Activated naive CD8-positive, alpha-beta T cell treated with anti-CD3 and anti-CD28 coated beads, Interleukin-2, amount 50 U/mL, for 24 hours (primary cell): ENCODE measurements at regions not wholly inside any gene's neighbourhood (a gene's known extent, or its start where the extent isn't known, plus 50 kb on each side); places are given as distances from the start of the nearest gene placed in this dataset.

Experiments
- ATAC-seq: fragments of 150-1000 bp; cut with Tn5 transposase; one replicate; pipeline ENCODE4 v1.10.0; 2021
- DNase-seq: peaks from one replicate; pipeline ENCODE4 v3.0.0; 2021
- H3K27ac Mint-ChIP-seq: one replicate; pipeline ENCODE4 v1.8.0; 2021; ENCODE audit warnings: mild to moderate bottlenecking, mixed read lengths
- H3K27me3 Mint-ChIP-seq: one replicate; pipeline ENCODE4 v1.8.0; 2021; ENCODE audit warnings: mixed read lengths
- H3K36me3 Mint-ChIP-seq: one replicate; pipeline ENCODE4 v1.8.0; 2021; ENCODE audit warnings: low read depth, mixed read lengths
- H3K4me1 Mint-ChIP-seq: one replicate; pipeline ENCODE4 v1.8.0; 2021; ENCODE audit warnings: mixed read lengths
- H3K4me3 Mint-ChIP-seq: one replicate; pipeline ENCODE4 v1.8.0; 2021; ENCODE audit warnings: mild to moderate bottlenecking, moderate library complexity, mixed read lengths
- H3K9me3 Mint-ChIP-seq: one replicate; pipeline ENCODE4 v1.8.0; 2021; ENCODE audit warnings: mixed read lengths

- no peaks in the 10 kb centered on the region for H3K36me3 Mint-ChIP-seq
- H3K27ac Mint-ChIP-seq: no peak overlapping the region
- H3K4me3 Mint-ChIP-seq: no peak overlapping the region
- no peaks in the 10 kb centered on the region for H3K27me3 Mint-ChIP-seq
- no peaks in the 10 kb centered on the region for H3K4me1 Mint-ChIP-seq
- no peak for ATAC-seq
- peaks cover 17% of the 10 kb centered on the region for H3K9me3 Mint-ChIP-seq
- no peak for DNase-seq
Observed at GRCh38 chr4:167290678-167291077, 56.4 kb upstream of the SPOCK3 start.

- no peak overlapping the region for H3K4me3 Mint-ChIP-seq
- no peaks in the 10 kb centered on the region for H3K27me3 Mint-ChIP-seq
- H3K36me3 Mint-ChIP-seq: no peaks in the 10 kb centered on the region
- no peak for DNase-seq
- no peak overlapping the region for H3K27ac Mint-ChIP-seq
- no peak for ATAC-seq
- no peaks in the 10 kb centered on the region for H3K4me1 Mint-ChIP-seq
- H3K9me3 Mint-ChIP-seq: no peaks in the 10 kb centered on the region
Observed at GRCh38 chr4:167308876-167309275, 74.6 kb upstream of the SPOCK3 start.

GRCh38 chr4:167321299-167321698 is 87.0 kb upstream of the SPOCK3 start:
- Mint-ChIP-seq H3K36me3 (no peaks in the 10 kb centered on the region), H3K4me3 (no peak overlapping the region), H3K4me1 (no peaks in the 10 kb centered on the region), H3K9me3 (peaks cover 5% of the 10 kb centered on the region), H3K27me3 (no peaks in the 10 kb centered on the region), H3K27ac (no peak overlapping the region)
- ATAC-seq (no peak), DNase-seq (no peak)

- ATAC-seq (no peak), DNase-seq (no peak)
- Mint-ChIP-seq H3K27ac (no peak overlapping the region), H3K36me3 (no peaks in the 10 kb centered on the region), H3K4me3 (no peak overlapping the region), H3K9me3 (peaks cover 17% of the 10 kb centered on the region), H3K27me3 (no peaks in the 10 kb centered on the region), H3K4me1 (no peaks in the 10 kb centered on the region)
Observed at GRCh38 chr4:167339781-167340180, 105.5 kb upstream of the SPOCK3 start.

- no peaks in the 10 kb centered on the region for H3K4me1 Mint-ChIP-seq
- H3K36me3 Mint-ChIP-seq: no peaks in the 10 kb centered on the region
- H3K9me3 Mint-ChIP-seq: peaks cover 10% of the 10 kb centered on the region
- H3K4me3 Mint-ChIP-seq: no peak overlapping the region
- no peaks in the 10 kb centered on the region for H3K27me3 Mint-ChIP-seq
- ATAC-seq: no peak
- DNase-seq: no peak
- H3K27ac Mint-ChIP-seq: no peak overlapping the region
Observed at GRCh38 chr4:167359711-167360110, 125.4 kb upstream of the SPOCK3 start.

GRCh38 chr4:167379076-167379835 is 145.0 kb upstream of the SPOCK3 start:
- H3K4me3 Mint-ChIP-seq: no peak overlapping the region
- H3K4me1 Mint-ChIP-seq: no peaks in the 10 kb centered on the region
- DNase-seq (no peak), ATAC-seq (no peak)
- H3K36me3 Mint-ChIP-seq: no peaks in the 10 kb centered on the region
- no peaks in the 10 kb centered on the region for H3K27me3 Mint-ChIP-seq
- H3K27ac Mint-ChIP-seq: no peak overlapping the region
- no peaks in the 10 kb centered on the region for H3K9me3 Mint-ChIP-seq

- H3K36me3 Mint-ChIP-seq: no peaks in the 10 kb centered on the region
- H3K9me3 Mint-ChIP-seq: no peaks in the 10 kb centered on the region
- no peak overlapping the region for H3K27ac Mint-ChIP-seq
- no peak overlapping the region for H3K4me3 Mint-ChIP-seq
- DNase-seq: no peak
- no peak for ATAC-seq
- no peaks in the 10 kb centered on the region for H3K4me1 Mint-ChIP-seq
- H3K27me3 Mint-ChIP-seq: no peaks in the 10 kb centered on the region
Observed at GRCh38 chr4:167380964-167381363, 146.7 kb upstream of the SPOCK3 start.

- H3K27ac Mint-ChIP-seq: no peak overlapping the region
- H3K9me3 Mint-ChIP-seq: no peaks in the 10 kb centered on the region
- no peaks in the 10 kb centered on the region for H3K4me1 Mint-ChIP-seq
- no peak overlapping the region for H3K4me3 Mint-ChIP-seq
- no peaks in the 10 kb centered on the region for H3K36me3 Mint-ChIP-seq
- DNase-seq (no peak), ATAC-seq (no peak)
- no peaks in the 10 kb centered on the region for H3K27me3 Mint-ChIP-seq
Observed at GRCh38 chr4:167383291-167383690, 149.0 kb upstream of the SPOCK3 start.

- Mint-ChIP-seq H3K9me3 (peaks cover 9% of the 10 kb centered on the region), H3K27ac (no peak overlapping the region), H3K36me3 (no peaks in the 10 kb centered on the region), H3K4me3 (no peak overlapping the region), H3K4me1 (no peaks in the 10 kb centered on the region), H3K27me3 (no peaks in the 10 kb centered on the region)
- ATAC-seq (no peak), DNase-seq (no peak)
Observed at GRCh38 chr4:167397586-167397985, 163.3 kb upstream of the SPOCK3 start.

- Mint-ChIP-seq H3K9me3 (peaks cover 9% of the 10 kb centered on the region), H3K36me3 (no peaks in the 10 kb centered on the region), H3K4me1 (no peaks in the 10 kb centered on the region), H3K4me3 (no peak overlapping the region), H3K27ac (no peak overlapping the region), H3K27me3 (no peaks in the 10 kb centered on the region)
- ATAC-seq (no peak), DNase-seq (no peak)
Observed at GRCh38 chr4:167399201-167399600, 164.9 kb upstream of the SPOCK3 start.

- Mint-ChIP-seq H3K27me3 (no peaks in the 10 kb centered on the region), H3K4me3 (no peak overlapping the region), H3K9me3 (no peaks in the 10 kb centered on the region), H3K4me1 (no peaks in the 10 kb centered on the region), H3K36me3 (no peaks in the 10 kb centered on the region), H3K27ac (no peak overlapping the region)
- DNase-seq (no peak), ATAC-seq (no peak)
Observed at GRCh38 chr4:167406181-167406580, 171.9 kb upstream of the SPOCK3 start.

- DNase-seq: no peak
- no peaks in the 10 kb centered on the region for H3K4me1 Mint-ChIP-seq
- no peak overlapping the region for H3K4me3 Mint-ChIP-seq
- H3K9me3 Mint-ChIP-seq: no peaks in the 10 kb centered on the region
- H3K27ac Mint-ChIP-seq: no peak overlapping the region
- no peaks in the 10 kb centered on the region for H3K36me3 Mint-ChIP-seq
- ATAC-seq: no peak
- H3K27me3 Mint-ChIP-seq: no peaks in the 10 kb centered on the region
Observed at GRCh38 chr4:167415461-167415860, 181.2 kb upstream of the SPOCK3 start.

- Mint-ChIP-seq H3K27me3 (no peaks in the 10 kb centered on the region), H3K9me3 (no peaks in the 10 kb centered on the region), H3K36me3 (no peaks in the 10 kb centered on the region), H3K4me3 (no peak overlapping the region), H3K27ac (no peak overlapping the region), H3K4me1 (no peaks in the 10 kb centered on the region)
- ATAC-seq (no peak), DNase-seq (no peak)
Observed at GRCh38 chr4:167419468-167420140, 185.3 kb upstream of the SPOCK3 start.

- ATAC-seq (no peak), DNase-seq (no peak)
- H3K9me3 Mint-ChIP-seq: no peaks in the 10 kb centered on the region
- no peak overlapping the region for H3K27ac Mint-ChIP-seq
- H3K4me1 Mint-ChIP-seq: no peaks in the 10 kb centered on the region
- no peak overlapping the region for H3K4me3 Mint-ChIP-seq
- H3K36me3 Mint-ChIP-seq: no peaks in the 10 kb centered on the region
- H3K27me3 Mint-ChIP-seq: no peaks in the 10 kb centered on the region
Observed at GRCh38 chr4:167421201-167421600, 186.9 kb upstream of the SPOCK3 start.

GRCh38 chr4:167424341-167425256 is 190.3 kb upstream of the SPOCK3 start:
- no peaks in the 10 kb centered on the region for H3K9me3 Mint-ChIP-seq
- no peaks in the 10 kb centered on the region for H3K4me1 Mint-ChIP-seq
- H3K36me3 Mint-ChIP-seq: no peaks in the 10 kb centered on the region
- no peaks in the 10 kb centered on the region for H3K27me3 Mint-ChIP-seq
- DNase-seq (no peak), ATAC-seq (no peak)
- no peak overlapping the region for H3K4me3 Mint-ChIP-seq
- no peak overlapping the region for H3K27ac Mint-ChIP-seq
